GM12865 (cell line): ENCODE measurements at regions not wholly inside any gene's neighbourhood (a gene's known extent, or its start where the extent isn't known, plus 50 kb on each side); places are given as distances from the start of the nearest gene placed in this dataset.
"Not testable (repeated sequence)": the region's sequence is repeated elsewhere in the genome, so short reads cannot be mapped to it uniquely, and the experiment has no call there.

Experiments used
- DNase-seq: peaks from one replicate; pipeline ENCODE4 v3.0.0; 2010; ENCODE audit warnings: low read depth
- H3K4me3 ChIP-seq: 2 replicates; pipeline ENCODE4 v1.5.1; 2011; ENCODE audit warnings: mild to moderate bottlenecking, low read depth, low read length, control low read depth
- TF ChIP-seq, protein P1 (sequence below): IDR thresholded peaks from 2 replicates; pipeline ENCODE4 v1.5.1; 2011; ENCODE audit warnings: low read length, control low read depth, low read depth, inconsistent platforms; ENCODE audit not compliant: insufficient read depth; ENCODE audit errors: missing control alignments

DNA sequence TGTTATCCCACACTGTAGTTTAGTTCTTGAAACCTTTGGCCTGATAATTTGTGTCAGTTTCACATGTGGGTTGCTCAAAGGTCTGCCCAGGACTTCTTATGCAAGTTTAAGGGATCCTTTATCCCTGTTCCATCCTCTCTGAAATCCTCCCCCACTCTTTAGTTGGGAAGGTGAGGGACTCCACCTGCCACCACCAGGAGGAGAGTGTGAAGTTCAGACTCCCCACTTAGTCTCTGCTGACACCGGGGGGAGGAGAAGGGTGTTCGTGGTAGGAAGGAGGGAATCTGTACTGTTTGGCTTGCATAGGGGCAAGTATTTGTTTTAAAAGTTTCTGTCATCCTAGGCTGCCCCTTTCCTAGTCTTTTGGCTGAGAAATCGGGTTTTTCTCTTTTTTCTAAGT lies 211.8 kb downstream of the PPP4R3C start:
- TF ChIP-seq, protein P1, sequence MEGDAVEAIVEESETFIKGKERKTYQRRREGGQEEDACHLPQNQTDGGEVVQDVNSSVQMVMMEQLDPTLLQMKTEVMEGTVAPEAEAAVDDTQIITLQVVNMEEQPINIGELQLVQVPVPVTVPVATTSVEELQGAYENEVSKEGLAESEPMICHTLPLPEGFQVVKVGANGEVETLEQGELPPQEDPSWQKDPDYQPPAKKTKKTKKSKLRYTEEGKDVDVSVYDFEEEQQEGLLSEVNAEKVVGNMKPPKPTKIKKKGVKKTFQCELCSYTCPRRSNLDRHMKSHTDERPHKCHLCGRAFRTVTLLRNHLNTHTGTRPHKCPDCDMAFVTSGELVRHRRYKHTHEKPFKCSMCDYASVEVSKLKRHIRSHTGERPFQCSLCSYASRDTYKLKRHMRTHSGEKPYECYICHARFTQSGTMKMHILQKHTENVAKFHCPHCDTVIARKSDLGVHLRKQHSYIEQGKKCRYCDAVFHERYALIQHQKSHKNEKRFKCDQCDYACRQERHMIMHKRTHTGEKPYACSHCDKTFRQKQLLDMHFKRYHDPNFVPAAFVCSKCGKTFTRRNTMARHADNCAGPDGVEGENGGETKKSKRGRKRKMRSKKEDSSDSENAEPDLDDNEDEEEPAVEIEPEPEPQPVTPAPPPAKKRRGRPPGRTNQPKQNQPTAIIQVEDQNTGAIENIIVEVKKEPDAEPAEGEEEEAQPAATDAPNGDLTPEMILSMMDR: no peak
- H3K4me3 ChIP-seq: no peak overlapping the region
- no peak for DNase-seq

DNA sequence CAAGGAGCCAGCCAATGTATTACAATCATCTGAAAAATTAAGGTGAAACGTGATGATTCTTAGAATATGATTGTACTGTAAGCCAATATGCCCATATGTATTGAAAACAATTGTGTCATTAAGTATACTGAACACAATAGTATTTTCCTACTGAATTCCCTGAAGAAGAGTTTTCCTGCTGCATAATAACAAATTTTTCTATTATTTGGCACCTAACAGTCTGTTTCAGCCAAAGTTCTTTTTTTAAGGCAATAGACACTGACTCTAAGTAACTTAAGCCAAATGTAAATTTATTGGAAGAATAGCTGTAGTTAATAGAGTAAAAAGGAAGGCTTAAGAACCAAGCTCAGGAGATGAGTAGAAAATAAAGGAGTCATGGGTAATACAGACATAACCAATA lies 220.6 kb downstream of the PPP4R3C start:
- H3K4me3 ChIP-seq: no peak overlapping the region
- DNase-seq: no peak
- TF ChIP-seq, protein P1: no peak

DNA sequence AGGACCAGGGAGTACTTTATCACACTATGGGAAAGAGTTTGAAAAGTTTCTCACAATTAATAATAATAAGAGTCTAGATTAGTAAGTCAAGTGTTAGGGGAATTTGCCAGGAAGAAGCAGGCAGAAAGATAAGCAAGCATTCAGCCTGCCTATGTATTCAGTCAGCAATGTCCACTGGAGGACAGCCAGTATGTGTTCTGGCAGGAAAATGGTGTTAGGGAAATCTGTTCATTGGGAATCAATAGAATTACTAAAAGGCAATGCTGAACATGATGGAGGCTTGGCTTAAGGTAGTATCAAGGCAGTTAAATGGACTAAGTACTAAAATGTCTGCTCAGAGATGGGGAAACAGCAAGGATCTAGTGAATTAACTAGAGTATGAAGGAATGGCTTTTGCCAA lies 221.2 kb downstream of the PPP4R3C start:
- H3K4me3 ChIP-seq: no peak overlapping the region
- no peak for DNase-seq
- TF ChIP-seq, protein P1: no peak

DNA sequence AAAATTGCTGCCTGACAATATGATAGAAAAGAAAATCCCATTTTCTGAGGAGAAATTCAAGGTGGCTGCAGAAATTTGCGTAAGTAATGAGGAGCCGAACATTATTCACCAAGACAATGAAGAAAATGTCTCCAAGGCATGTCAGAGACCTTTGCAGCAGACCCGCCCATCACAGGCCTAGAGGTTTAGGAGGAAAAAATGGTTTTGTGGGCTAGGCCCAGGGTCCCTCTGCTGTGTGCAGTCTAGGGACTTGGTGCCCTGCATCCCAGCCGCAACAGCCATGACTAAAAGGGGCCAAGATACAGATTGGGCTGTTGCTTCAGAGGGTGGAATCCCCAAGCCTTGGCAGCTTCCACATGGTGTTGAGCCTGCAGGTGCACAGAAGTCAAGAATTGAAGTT lies 223.1 kb downstream of the PPP4R3C start:
- H3K4me3 ChIP-seq, DNase-seq: not testable (repeated sequence)

DNA sequence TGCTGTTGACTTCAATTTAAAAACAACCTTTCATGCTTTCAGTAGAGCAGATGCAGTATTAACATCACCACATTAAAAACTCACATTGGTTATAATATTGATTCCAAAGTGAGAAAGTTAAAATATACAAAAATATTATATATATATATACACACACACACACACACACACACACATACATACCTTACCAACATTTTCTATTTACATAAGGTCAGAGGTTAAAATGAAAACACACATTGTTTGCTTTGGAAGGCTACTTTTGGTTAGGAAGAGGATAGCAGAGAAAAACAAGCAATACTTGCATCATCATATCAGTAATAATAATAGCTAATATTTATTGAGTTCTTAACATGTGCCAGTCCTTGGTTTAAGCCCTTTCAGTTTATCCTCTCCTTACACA lies 226.5 kb downstream of the PPP4R3C start:
- no peak for DNase-seq
- TF ChIP-seq, protein P1: no peak
- no peak overlapping the region for H3K4me3 ChIP-seq

DNA sequence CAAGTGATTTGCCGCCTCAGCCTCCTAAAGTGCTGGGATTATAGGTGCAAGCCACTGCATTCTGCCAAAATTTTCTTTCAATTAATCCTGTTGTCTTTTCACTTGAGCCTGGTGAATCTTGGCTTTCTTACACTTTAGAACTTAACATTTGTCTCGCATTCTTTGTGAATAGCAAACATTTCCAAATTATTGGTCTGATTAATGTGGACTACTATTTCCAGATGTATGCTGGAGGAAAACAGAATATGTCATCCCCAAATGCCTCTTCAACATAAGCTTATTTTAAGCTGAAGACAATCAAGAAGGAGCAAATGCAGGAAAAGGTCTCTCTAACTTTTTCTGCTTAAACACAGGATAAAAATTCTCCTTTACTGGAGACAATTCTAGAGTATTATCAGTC lies 233.4 kb downstream of the PPP4R3C start:
- H3K4me3 ChIP-seq: no peak overlapping the region
- TF ChIP-seq, protein P1: no peak
- no peak for DNase-seq

DNA sequence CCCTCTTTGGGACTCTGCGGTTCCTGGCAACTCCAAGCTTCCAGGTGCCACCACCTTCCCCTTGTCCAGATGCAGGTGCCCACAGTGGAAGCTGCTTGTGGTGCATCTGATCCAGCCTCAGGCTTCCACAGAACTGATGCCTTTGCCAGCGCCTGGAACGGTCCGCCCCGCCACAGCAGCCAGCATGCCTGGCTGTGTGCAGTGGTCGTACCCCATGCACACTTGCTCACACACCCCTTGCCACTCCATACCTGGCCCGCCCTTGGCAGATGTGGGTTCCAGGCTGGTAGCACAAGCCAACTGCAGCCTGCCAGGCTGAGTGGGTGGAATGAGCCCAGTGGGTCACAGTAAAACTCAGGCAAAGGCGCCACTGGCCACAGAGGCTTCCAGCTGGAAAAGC lies 240.5 kb downstream of the PPP4R3C start:
- DNase-seq: no peak
- TF ChIP-seq, protein P1: no peak
- no peak overlapping the region for H3K4me3 ChIP-seq
